Chondrocyte (in vitro differentiated cells): ENCODE measurements at regions not wholly inside any gene's neighbourhood (a gene's known extent, or its start where the extent isn't known, plus 50 kb on each side); places are given as distances from the start of the nearest gene placed in this dataset.
"Not testable (repeated sequence)": the region's sequence is repeated elsewhere in the genome, so short reads cannot be mapped to it uniquely, and the experiment has no call there.

Experiments used
- DNase-seq: peaks from one replicate; pipeline ENCODE4 v3.0.0; 2021; ENCODE audit warnings: mixed read lengths, low spot score
- H3K27ac Mint-ChIP-seq: one replicate; pipeline ENCODE4 v1.8.0; 2021; ENCODE audit warnings: mild to moderate bottlenecking, moderate library complexity, mixed read lengths; ENCODE audit not compliant: unreplicated experiment
- H3K27me3 Mint-ChIP-seq: 2 replicates; pipeline ENCODE4 v1.8.0; 2021; ENCODE audit warnings: low read depth, mixed read lengths
- H3K36me3 Mint-ChIP-seq: 2 replicates; pipeline ENCODE4 v1.8.0; 2021; ENCODE audit warnings: low read depth, mixed read lengths
- H3K4me1 Mint-ChIP-seq: 2 replicates; pipeline ENCODE4 v1.8.0; 2021; ENCODE audit warnings: low read depth, mild to moderate bottlenecking, mixed read lengths
- H3K4me3 Mint-ChIP-seq: one replicate; pipeline ENCODE4 v1.8.0; 2021; ENCODE audit warnings: mild to moderate bottlenecking, moderate library complexity, mixed read lengths; ENCODE audit not compliant: unreplicated experiment
- H3K9me3 Mint-ChIP-seq: 2 replicates; pipeline ENCODE4 v1.8.0; 2021; ENCODE audit warnings: low read depth, mixed read lengths
- TF ChIP-seq, protein P1 (sequence below): fragments of 200-600 bp; sonication (generic); IDR thresholded peaks from 2 replicates; pipeline ENCODE4 v1.5.0; 2021; ENCODE audit warnings: antibody characterized with exemption, mild to moderate bottlenecking, moderate library complexity

- Mint-ChIP-seq H3K36me3 (peaks cover 6% of the 10 kb centered on the region), H3K9me3 (no peaks in the 10 kb centered on the region), H3K4me1 (peaks cover 23% of the 10 kb centered on the region), H3K27me3 (no peaks in the 10 kb centered on the region), H3K27ac (no peak overlapping the region), H3K4me3 (no peak overlapping the region)
- TF ChIP-seq, protein P1, sequence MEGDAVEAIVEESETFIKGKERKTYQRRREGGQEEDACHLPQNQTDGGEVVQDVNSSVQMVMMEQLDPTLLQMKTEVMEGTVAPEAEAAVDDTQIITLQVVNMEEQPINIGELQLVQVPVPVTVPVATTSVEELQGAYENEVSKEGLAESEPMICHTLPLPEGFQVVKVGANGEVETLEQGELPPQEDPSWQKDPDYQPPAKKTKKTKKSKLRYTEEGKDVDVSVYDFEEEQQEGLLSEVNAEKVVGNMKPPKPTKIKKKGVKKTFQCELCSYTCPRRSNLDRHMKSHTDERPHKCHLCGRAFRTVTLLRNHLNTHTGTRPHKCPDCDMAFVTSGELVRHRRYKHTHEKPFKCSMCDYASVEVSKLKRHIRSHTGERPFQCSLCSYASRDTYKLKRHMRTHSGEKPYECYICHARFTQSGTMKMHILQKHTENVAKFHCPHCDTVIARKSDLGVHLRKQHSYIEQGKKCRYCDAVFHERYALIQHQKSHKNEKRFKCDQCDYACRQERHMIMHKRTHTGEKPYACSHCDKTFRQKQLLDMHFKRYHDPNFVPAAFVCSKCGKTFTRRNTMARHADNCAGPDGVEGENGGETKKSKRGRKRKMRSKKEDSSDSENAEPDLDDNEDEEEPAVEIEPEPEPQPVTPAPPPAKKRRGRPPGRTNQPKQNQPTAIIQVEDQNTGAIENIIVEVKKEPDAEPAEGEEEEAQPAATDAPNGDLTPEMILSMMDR: no peak
- no peak for DNase-seq
Observed at GRCh38 chr17:72571813-72572396, 451.1 kb downstream of the SOX9 start.

DNA sequence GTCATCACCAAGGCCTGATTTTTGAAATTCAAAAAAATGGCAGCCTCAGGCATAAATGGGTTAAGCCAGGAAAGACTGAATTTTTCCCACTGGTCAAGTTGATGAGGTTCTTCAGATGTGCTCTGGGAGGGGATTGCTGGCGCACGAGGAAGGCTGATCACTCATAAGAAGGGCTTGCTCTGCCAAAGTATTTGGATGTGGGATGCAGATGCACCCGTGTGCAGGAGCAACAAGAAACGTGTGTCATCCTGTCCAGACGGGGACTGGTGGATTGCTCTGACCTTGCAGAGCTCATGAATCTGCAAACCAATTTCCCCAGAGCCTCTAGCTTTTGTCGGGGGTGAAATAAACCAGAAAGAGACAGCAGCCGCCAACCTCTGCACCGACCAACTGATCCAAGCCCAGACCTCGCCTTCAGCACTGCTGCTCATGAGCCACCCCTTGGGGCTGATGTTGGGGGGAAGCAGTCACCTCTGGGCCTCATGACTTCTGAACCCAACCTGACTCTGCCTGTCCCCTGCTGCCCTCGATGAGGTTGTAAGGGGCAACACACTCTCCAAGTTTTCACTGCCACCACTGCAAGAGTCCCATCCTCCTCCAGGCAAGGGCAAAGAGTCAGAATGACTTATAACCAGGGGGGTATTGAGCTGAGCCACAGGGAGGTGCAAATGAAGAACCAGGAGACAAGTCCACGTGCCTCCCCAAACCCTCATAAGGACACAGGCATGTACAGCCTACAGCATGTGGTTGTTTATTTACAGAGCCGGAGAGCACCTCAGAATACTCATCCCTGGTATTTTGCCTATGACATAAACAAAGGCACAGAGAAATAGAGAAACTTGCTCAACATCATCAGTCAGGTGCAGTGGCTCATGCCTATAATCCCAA lies 452.0 kb downstream of the SOX9 start:
- Mint-ChIP-seq H3K36me3 (peaks cover 6% of the 10 kb centered on the region), H3K4me3 (no peak overlapping the region), H3K4me1 (peaks cover 23% of the 10 kb centered on the region), H3K9me3 (no peaks in the 10 kb centered on the region), H3K27me3 (no peaks in the 10 kb centered on the region), H3K27ac (no peak overlapping the region)
- no peak for DNase-seq
- TF ChIP-seq, protein P1: no peak

DNA sequence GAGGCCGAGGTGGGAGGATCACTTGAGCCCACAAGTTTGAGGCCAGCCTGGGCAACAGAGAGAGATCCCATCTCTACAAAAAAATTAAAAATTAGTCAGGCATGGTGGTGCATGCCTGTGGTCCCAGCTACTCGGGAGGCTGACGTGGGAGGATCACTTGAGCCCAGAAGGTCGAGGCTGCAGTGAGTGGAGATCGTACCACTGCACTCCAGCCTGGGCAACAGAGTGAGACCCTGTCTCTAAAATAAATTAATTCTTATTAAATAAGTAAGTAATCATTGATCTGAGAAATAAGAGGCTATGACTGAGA lies 452.6 kb downstream of the SOX9 start:
- peaks cover 23% of the 10 kb centered on the region for H3K4me1 Mint-ChIP-seq
- H3K9me3 Mint-ChIP-seq, H3K27me3 Mint-ChIP-seq, H3K36me3 Mint-ChIP-seq, H3K27ac Mint-ChIP-seq, H3K4me3 Mint-ChIP-seq, DNase-seq: not testable (repeated sequence)

- H3K27me3 Mint-ChIP-seq: no peaks in the 10 kb centered on the region
- H3K4me1 Mint-ChIP-seq: peaks cover 15% of the 10 kb centered on the region
- DNase-seq: no peak
- H3K36me3 Mint-ChIP-seq: peaks cover 6% of the 10 kb centered on the region
- no peaks in the 10 kb centered on the region for H3K9me3 Mint-ChIP-seq
- TF ChIP-seq, protein P1: no peak
- no peak overlapping the region for H3K4me3 Mint-ChIP-seq
- H3K27ac Mint-ChIP-seq: no peak overlapping the region
Observed at GRCh38 chr17:72574675-72575510, 454.1 kb downstream of the SOX9 start.

DNA sequence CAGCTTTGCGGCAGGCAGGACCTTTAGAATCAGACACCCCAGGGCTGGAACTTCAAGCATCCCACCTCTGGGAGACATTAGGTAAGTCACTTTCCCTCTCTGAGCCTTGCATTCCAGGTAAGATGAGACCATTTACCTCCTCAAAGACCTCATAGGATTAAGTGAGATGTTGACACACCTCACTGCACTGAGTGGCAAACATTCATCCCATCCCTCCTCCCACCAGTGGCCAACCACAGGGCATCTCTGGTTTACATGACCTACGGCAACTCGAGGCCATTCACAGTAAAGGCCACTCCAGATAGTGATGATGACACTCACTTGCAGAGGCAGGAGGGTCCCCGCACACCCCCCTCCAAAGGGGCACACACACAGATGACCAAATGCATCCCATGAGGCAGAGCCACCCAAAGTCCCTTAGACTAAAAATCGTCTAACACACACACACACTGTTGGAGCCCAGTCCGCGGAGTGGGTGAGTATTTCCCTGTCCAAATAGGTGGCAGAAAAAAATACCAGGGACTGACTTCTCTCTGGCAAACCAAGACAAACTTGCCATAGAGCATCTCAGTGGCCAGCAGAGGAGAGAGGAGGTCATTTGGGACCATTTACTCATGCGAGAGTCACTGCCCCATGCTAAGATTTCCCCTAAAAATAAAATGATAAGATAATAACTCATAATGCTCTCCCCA lies 454.9 kb downstream of the SOX9 start:
- H3K4me1 Mint-ChIP-seq: peaks cover 15% of the 10 kb centered on the region
- no peak overlapping the region for H3K27ac Mint-ChIP-seq
- H3K4me3 Mint-ChIP-seq: no peak overlapping the region
- TF ChIP-seq, protein P1: no peak
- no peaks in the 10 kb centered on the region for H3K27me3 Mint-ChIP-seq
- peaks cover 6% of the 10 kb centered on the region for H3K36me3 Mint-ChIP-seq
- no peak for DNase-seq
- H3K9me3 Mint-ChIP-seq: no peaks in the 10 kb centered on the region
